HL-60 (cell line): ENCODE measurements at regions not wholly inside any gene's neighbourhood (a gene's known extent, or its start where the extent isn't known, plus 50 kb on each side); places are given as distances from the start of the nearest gene placed in this dataset.

Experiments
- DNase-seq, 2 experiments: peaks; one replicate each; pipeline ENCODE4 v3.0.0-alpha.2; 2010 to 2020; ENCODE audit warnings: low read depth in 1 of 2, low spot score in 1 of 2
- H3K27ac ChIP-seq: fragments of 250-450 bp; sonication (Bioruptor Pico); replicated peaks from 2 replicates; pipeline ENCODE4 v1.5.1; 2020; ENCODE audit warnings: mild to moderate bottlenecking, moderate library complexity
- H3K27me3 ChIP-seq: fragments of 250-450 bp; sonication (Bioruptor Pico); 2 replicates; pipeline ENCODE4 v1.5.1; 2021; ENCODE audit warnings: mild to moderate bottlenecking, moderate library complexity; ENCODE audit not compliant: insufficient read depth, poor library complexity, severe bottlenecking
- H3K4me3 ChIP-seq: replicated peaks from 2 replicates; pipeline ENCODE4 v1.5.1; 2011; ENCODE audit warnings: mild to moderate bottlenecking, control low read depth, low read length; ENCODE audit not compliant: insufficient read depth
- CTCF ChIP-seq: IDR thresholded peaks from one replicate; pipeline ENCODE4 v1.5.1; 2011; ENCODE audit warnings: low read length, control low read depth, inconsistent platforms; ENCODE audit not compliant: insufficient read depth
- GABPA ChIP-seq: IDR thresholded peaks from 2 replicates; pipeline ENCODE4 v1.6.1; 2012; ENCODE audit warnings: low read depth
- POLR2AphosphoS5 ChIP-seq: IDR thresholded peaks from 2 replicates; pipeline ENCODE4 v1.6.1; 2012; ENCODE audit warnings: low read depth
- REST ChIP-seq: IDR thresholded peaks from 2 replicates; pipeline ENCODE4 v1.6.1; 2012; ENCODE audit warnings: low read depth; ENCODE audit not compliant: insufficient replicate concordance
- SPI1 ChIP-seq: IDR thresholded peaks from 2 replicates; pipeline ENCODE4 v1.6.1; 2012; ENCODE audit warnings: low read depth, mild to moderate bottlenecking, borderline replicate concordance

GRCh38 chr16:52812678-52813556 is 239.8 kb downstream of the CHD9NB start:
- Histone ChIP-seq H3K4me3 (no peak overlapping the region), H3K27ac (no peak overlapping the region), H3K27me3 (no peaks in the 10 kb centered on the region)
- no peak for TF ChIP-seq SPI1
- TF ChIP-seq POLR2AphosphoS5, result no peak
- DNase-seq, result no peak

GRCh38 chr16:52805559-52806168 is 247.0 kb downstream of the CHD9NB start:
- DNase-seq, result no peak
- Histone ChIP-seq H3K27ac (no peak overlapping the region), H3K27me3 (no peaks in the 10 kb centered on the region), H3K4me3 (no peak overlapping the region)
- TF ChIP-seq SPI1, result no peak
- no peak for TF ChIP-seq REST
- TF ChIP-seq CTCF, result no peak
- no peak for TF ChIP-seq GABPA

GRCh38 chr16:52800432-52800831 is 252.3 kb downstream of the CHD9NB start:
- H3K27ac ChIP-seq, result no peak overlapping the region
- no peak for TF ChIP-seq POLR2AphosphoS5
- TF ChIP-seq SPI1, result no peak
- no peak for TF ChIP-seq GABPA
- TF ChIP-seq CTCF, result no peak
- no peak for TF ChIP-seq REST
- DNase-seq, result no peak
- no peaks in the 10 kb centered on the region for H3K27me3 ChIP-seq
- no peak overlapping the region for H3K4me3 ChIP-seq

GRCh38 chr16:52799149-52799548 is 252.2 kb upstream of the TOX3 start:
- TF ChIP-seq GABPA (no peak), POLR2AphosphoS5 (no peak)
- H3K4me3 ChIP-seq, result no peak overlapping the region
- no peak for DNase-seq
- no peak overlapping the region for H3K27ac ChIP-seq
- H3K27me3 ChIP-seq, result no peaks in the 10 kb centered on the region
